Testis (tissue), 2 donors: ENCODE measurements at regions not wholly inside any gene's neighbourhood (a gene's known extent, or its start where the extent isn't known, plus 50 kb on each side); places are given as distances from the start of the nearest gene placed in this dataset.

ENCODE experiments used
- POLR2A ChIP-seq: fragments of 450-650 bp; IDR thresholded peaks from one replicate; pipeline ENCODE4 v1.6.1; 2017; ENCODE audit warnings: antibody characterized with exemption, mild to moderate bottlenecking, moderate library complexity
- TF ChIP-seq, protein P1 (sequence below), 3 experiments: fragments of 450-650 bp in 2 of 3; fragments of 200-600 bp in 1 of 3; sonication (generic) in 1 of 3; IDR thresholded peaks; one replicate each; pipeline ENCODE4 v1.5.1; 2016 to 2019; ENCODE audit warnings: antibody characterized with exemption in 3 of 3, mild to moderate bottlenecking in 2 of 3, moderate library complexity in 1 of 3

DNA sequence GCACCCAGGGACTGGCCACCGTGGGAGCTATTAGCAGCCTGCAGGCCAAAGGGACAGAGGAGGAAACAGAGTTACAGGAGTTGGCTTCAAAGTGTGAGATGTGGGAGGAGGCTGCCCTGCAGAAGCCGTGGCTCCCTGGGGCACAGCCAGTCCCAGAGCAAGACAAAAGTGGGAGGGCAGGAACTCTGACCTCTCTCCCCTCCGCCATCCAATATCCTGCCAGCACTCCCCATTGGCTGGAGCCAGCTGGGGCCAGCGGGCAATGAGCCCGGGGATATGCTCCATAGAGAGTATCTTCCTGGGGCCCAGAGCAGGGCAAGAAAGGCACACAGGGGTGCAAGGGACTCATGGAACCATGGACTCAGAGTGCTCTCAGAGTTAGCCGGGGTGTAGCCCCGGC lies 143.1 kb downstream of the INHBB start:
- TF ChIP-seq, protein P1, sequence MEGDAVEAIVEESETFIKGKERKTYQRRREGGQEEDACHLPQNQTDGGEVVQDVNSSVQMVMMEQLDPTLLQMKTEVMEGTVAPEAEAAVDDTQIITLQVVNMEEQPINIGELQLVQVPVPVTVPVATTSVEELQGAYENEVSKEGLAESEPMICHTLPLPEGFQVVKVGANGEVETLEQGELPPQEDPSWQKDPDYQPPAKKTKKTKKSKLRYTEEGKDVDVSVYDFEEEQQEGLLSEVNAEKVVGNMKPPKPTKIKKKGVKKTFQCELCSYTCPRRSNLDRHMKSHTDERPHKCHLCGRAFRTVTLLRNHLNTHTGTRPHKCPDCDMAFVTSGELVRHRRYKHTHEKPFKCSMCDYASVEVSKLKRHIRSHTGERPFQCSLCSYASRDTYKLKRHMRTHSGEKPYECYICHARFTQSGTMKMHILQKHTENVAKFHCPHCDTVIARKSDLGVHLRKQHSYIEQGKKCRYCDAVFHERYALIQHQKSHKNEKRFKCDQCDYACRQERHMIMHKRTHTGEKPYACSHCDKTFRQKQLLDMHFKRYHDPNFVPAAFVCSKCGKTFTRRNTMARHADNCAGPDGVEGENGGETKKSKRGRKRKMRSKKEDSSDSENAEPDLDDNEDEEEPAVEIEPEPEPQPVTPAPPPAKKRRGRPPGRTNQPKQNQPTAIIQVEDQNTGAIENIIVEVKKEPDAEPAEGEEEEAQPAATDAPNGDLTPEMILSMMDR (IDR thresholded peaks at IDR 0.05), result no peak
- no peak for TF ChIP-seq POLR2A
